ENCODE measurements at regions not wholly inside any gene's neighbourhood (a gene's known extent, or its start where the extent isn't known, plus 50 kb on each side); places are given as distances from the start of the nearest gene placed in this dataset.

DNA sequence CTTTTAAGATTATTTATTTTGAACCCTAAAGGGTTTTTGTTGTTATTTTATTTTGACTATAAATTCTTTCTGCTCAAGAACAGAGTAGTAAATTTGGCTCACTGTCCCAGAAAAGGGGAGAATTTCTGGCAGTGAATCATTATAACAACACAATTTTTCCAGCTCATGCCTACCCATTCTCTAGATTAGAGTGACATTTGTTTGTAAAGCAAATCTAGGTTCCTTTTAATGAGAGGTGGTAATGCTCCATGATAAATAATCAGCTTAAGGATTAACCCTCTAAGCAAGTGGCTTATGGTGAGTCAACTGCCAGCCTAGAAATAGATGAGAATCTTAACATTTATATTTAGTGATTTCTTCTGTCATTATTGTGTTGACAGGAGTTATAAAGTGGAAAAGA, 409.2 kb downstream of the NFIB start:
- TF ChIP-seq ZFP30 (CRISPR knock-in tag; IDR thresholded peaks at IDR 0.05) (no peak), CSDC2 (CRISPR knock-in tag; IDR thresholded peaks at IDR 0.05) (no peak), RARB (CRISPR knock-in tag; IDR thresholded peaks at IDR 0.05) (no peak), PPARA (CRISPR knock-in tag; IDR thresholded peaks at IDR 0.05; ENCODE audit: borderline replicate concordance) (no peak), BACH2 (CRISPR knock-in tag; IDR thresholded peaks at IDR 0.05; ENCODE audit: borderline replicate concordance) (no peak), CSRNP3 (CRISPR knock-in tag; IDR thresholded peaks at IDR 0.05) (no peak), ZFP3 (CRISPR knock-in tag; IDR thresholded peaks at IDR 0.05) (no peak), SNAI2 (CRISPR knock-in tag; IDR thresholded peaks at IDR 0.05) (no peak), ZNF70 (CRISPR knock-in tag; IDR thresholded peaks at IDR 0.05) (no peak), CREB5 (CRISPR knock-in tag; IDR thresholded peaks at IDR 0.05; ENCODE audit: low read depth) (no peak), ZNF565 (CRISPR knock-in tag; conservative IDR thresholded peaks at IDR 0.05; ENCODE audit: low read depth) (no peak)
- TF ChIP-seq, protein P1, sequence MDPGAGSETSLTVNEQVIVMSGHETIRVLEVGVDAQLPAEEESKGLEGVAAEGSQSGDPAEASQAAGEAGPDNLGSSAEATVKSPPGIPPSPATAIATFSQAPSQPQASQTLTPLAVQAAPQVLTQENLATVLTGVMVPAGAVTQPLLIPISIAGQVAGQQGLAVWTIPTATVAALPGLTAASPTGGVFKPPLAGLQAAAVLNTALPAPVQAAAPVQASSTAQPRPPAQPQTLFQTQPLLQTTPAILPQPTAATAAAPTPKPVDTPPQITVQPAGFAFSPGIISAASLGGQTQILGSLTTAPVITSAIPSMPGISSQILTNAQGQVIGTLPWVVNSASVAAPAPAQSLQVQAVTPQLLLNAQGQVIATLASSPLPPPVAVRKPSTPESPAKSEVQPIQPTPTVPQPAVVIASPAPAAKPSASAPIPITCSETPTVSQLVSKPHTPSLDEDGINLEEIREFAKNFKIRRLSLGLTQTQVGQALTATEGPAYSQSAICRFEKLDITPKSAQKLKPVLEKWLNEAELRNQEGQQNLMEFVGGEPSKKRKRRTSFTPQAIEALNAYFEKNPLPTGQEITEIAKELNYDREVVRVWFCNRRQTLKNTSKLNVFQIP (CRISPR knock-in tag; IDR thresholded peaks at IDR 0.05; ENCODE audit: borderline replicate concordance, low read depth): no peak
- ATAC-seq: no peak

- no peak for ATAC-seq
- TF ChIP-seq OSR1 (CRISPR knock-in tag; IDR thresholded peaks at IDR 0.05): no peak
These were observed 409.6 kb downstream of the NFIB start for GRCh38 chr9:13904311-13904710.

DNA sequence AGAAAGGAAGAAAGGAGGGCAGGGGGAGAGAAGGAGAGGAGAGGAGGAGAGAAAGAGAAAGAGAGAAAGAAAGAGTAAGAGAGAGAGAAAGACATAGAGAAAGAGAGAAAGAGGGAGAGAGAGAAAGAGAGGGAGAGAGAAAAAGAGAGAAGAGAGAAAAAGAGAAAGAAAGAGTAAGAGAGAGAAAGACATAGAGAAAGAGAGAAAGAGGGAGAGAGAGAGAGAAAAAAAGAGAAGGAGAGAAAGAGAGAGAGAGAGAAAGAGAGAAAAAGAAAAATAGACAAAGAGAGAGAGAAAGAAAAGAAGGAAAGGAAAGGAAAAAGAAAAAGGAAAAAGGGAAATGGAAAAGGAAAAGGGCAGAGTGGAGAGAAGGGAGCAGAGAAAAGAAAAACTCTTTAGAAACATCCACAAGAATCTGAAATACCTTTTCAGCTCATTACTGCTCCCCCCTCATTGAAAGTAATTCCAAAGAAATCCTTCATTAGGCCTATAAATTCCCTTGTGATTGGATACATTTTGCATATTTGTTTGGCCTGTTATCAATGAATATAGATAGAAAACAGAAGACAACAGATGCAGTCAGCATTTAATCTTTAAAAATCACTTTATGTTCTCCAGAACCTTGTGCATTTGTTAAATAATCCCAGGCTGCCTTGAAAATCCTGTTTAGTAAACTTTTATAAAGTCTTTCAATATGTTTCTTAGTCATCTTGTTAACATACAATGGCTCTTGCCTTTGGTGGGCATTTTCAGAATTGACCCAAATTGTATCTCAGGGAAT, 411.5 kb downstream of the NFIB start:
- ATAC-seq: no peak
- TF ChIP-seq OSR1 (CRISPR knock-in tag; IDR thresholded peaks at IDR 0.05): no peak

GRCh38 chr9:13901176-13901575, 412.8 kb downstream of the NFIB start:
- no peak for ATAC-seq
- TF ChIP-seq PATZ1 (CRISPR knock-in tag; IDR thresholded peaks at IDR 0.05; ENCODE audit: borderline replicate concordance): no peak
- no peak for TF ChIP-seq TOX (CRISPR knock-in tag; IDR thresholded peaks at IDR 0.05; ENCODE audit: borderline replicate concordance)
- no peak for TF ChIP-seq SNAI2 (CRISPR knock-in tag; IDR thresholded peaks at IDR 0.05)
- no peak for TF ChIP-seq GLIS3 (CRISPR knock-in tag; IDR thresholded peaks at IDR 0.05)
- TF ChIP-seq ZFP30 (CRISPR knock-in tag; IDR thresholded peaks at IDR 0.05): no peak
- no peak for TF ChIP-seq ZNF70 (CRISPR knock-in tag; IDR thresholded peaks at IDR 0.05)
- no peak for TF ChIP-seq TCF4 (CRISPR knock-in tag; IDR thresholded peaks at IDR 0.05; ENCODE audit: borderline replicate concordance)
- no peak for TF ChIP-seq ZNF565 (CRISPR knock-in tag; conservative IDR thresholded peaks at IDR 0.05; ENCODE audit: low read depth)
- no peak for TF ChIP-seq ZNF8 (CRISPR knock-in tag; IDR thresholded peaks at IDR 0.05)
- TF ChIP-seq ISL1 (CRISPR knock-in tag; IDR thresholded peaks at IDR 0.05): no peak
- no peak for TF ChIP-seq RARB (CRISPR knock-in tag; IDR thresholded peaks at IDR 0.05)
- TF ChIP-seq, protein P2, sequence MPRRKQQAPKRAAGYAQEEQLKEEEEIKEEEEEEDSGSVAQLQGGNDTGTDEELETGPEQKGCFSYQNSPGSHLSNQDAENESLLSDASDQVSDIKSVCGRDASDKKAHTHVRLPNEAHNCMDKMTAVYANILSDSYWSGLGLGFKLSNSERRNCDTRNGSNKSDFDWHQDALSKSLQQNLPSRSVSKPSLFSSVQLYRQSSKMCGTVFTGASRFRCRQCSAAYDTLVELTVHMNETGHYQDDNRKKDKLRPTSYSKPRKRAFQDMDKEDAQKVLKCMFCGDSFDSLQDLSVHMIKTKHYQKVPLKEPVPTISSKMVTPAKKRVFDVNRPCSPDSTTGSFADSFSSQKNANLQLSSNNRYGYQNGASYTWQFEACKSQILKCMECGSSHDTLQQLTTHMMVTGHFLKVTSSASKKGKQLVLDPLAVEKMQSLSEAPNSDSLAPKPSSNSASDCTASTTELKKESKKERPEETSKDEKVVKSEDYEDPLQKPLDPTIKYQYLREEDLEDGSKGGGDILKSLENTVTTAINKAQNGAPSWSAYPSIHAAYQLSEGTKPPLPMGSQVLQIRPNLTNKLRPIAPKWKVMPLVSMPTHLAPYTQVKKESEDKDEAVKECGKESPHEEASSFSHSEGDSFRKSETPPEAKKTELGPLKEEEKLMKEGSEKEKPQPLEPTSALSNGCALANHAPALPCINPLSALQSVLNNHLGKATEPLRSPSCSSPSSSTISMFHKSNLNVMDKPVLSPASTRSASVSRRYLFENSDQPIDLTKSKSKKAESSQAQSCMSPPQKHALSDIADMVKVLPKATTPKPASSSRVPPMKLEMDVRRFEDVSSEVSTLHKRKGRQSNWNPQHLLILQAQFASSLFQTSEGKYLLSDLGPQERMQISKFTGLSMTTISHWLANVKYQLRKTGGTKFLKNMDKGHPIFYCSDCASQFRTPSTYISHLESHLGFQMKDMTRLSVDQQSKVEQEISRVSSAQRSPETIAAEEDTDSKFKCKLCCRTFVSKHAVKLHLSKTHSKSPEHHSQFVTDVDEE (CRISPR knock-in tag; IDR thresholded peaks at IDR 0.05): no peak

Data from SK-N-SH treated with all-trans-retinoic acid at 6 μM for 48 hours (cell line).